GM18873 (cell line): ENCODE measurements at regions not wholly inside any gene's neighbourhood (a gene's known extent, or its start where the extent isn't known, plus 50 kb on each side); places are given as distances from the start of the nearest gene placed in this dataset.

Experiments used
- ATAC-seq: cut with Tn5 transposase; IDR thresholded peaks from one replicate; pipeline ENCODE4 v1.9.1; 2021; ENCODE audit warnings: mild to moderate bottlenecking, moderate library complexity, moderate number of reproducible peaks; ENCODE audit not compliant: unreplicated experiment, low FRiP score

- no peak for ATAC-seq
Measured at GRCh38 chr10:84991301-84991700, 662.9 kb downstream of the CCSER2 start.

GRCh38 chr10:84993251-84994035 is 665.1 kb downstream of the CCSER2 start:
- no peak for ATAC-seq

DNA sequence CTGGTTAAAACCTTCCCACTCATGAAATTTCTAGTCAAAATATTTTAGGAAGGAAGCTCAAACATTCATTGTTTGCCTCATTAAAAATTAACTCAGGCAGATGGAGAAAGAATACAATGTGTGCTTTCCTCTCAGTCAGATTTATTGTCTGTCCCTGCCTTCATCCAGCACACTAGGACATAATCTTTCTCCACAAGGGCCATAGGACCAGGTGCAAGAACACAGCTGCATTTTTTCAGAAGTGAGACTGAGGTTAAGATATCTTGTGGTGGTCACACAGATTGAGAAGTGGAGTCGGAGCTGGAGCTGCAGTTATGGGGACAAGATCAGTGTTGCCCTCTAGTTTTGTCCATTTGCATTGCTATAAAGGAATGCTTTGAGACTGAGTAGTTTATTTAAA is 666.3 kb downstream of the CCSER2 start:
- ATAC-seq: no peak

DNA sequence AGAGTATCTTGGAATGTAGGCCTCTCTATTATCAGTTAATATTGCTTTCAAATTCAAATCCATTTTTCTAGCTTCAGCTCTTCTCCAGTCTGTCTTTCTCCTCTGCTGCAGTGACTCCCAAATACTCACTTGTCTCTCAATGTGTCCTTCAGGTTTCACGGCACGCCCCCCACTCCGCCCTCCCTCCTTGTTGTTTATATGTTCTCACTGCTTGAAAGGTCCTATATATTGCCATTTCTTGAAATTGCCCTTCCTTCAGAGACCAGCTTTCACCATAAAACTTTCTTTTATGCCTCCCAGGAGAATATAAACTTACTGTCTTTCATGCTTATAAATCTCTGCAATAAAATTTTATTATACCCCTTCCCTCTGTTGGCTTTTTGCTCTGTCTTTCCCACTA is 668.2 kb downstream of the CCSER2 start:
- ATAC-seq: no peak

DNA sequence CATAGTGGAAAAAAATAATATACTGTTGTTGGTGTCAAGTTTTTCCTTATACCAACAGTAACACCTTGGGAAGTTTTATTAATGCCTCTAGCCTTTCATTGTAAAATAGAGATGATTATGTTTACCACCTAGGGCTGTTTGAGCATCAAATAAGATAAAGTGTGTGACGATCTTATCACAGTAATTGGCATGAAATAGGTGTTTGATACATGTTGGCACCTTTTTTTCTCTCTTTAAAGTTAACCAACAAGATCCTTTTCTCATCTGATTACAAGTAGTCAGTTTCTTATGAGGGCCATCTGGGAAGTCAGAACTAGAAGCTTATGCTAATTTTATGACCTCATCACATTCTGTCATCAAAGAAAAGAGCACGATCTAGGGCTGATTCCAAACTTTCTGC is 669.5 kb downstream of the CCSER2 start:
- ATAC-seq: no peak

- no peak for ATAC-seq
Measured at GRCh38 chr10:84999929-85000328, 671.5 kb downstream of the CCSER2 start.

DNA sequence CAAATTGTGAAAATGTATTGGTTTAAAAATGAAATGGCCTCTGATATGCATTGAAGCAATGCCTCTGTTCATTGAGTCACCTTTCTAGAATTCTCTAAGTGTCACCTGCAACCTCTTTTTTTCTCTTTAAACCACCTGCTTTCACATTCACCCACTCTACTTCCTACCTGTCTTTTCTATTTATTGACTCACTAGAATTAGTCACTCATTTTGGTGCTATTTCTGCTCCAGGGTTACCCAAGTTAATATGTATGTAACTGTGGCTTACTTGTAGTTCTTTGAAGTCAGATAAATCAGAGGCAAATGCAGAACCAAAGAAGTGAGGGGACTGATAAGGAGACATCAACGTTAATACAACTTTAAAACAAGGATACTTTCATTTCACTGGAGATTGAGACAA is 674.7 kb downstream of the CCSER2 start:
- ATAC-seq: peak; percentile 63

GRCh38 chr10:85008488-85009184 is 680.2 kb downstream of the CCSER2 start:
- ATAC-seq: no peak

GRCh38 chr10:85012305-85012704 is 683.9 kb downstream of the CCSER2 start:
- no peak for ATAC-seq

- no peak for ATAC-seq
Measured at GRCh38 chr10:85026878-85027467, 698.6 kb downstream of the CCSER2 start.

- no peak for ATAC-seq
Measured at GRCh38 chr10:85032981-85033380, 704.6 kb downstream of the CCSER2 start.

GRCh38 chr10:85036661-85037060 is 708.3 kb downstream of the CCSER2 start:
- no peak for ATAC-seq

DNA sequence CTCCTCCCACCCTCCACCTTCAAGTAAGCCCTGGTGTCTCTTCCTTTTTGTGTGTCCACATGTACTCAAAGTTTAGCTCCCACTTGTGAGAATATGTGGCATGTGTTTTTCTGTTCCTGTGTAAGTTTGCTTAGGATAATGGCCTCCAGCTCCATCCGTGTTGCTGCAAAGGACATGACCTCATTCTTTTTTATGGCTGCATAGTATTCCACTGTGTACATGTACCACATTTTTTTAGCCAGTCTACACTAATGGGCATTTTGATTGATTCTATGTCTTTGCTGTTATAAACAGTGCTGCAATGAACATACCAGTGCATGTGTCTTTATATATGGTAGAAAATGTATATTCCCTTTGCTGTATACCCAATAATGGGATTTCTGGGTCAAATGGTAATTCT is 710.9 kb downstream of the CCSER2 start:
- no peak for ATAC-seq

DNA sequence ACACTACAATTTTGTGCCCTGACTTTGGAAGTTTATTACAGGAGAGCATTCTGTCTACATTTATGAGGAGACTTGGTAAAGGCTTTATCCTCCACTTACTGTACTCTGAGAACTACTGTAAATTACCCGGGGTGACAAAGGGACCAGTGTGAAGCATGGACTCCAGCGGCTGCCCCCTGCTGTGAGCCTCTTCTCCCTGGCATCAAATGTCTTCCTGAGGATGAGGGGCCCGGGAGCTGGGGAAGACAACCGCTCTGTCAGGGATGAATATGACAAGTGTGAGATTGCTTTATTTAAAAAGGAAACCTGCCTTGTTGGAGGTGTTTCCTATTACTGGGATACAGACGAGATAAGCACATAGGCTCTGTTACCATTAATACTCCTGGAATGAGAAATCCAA is 714.8 kb downstream of the CCSER2 start:
- ATAC-seq: no peak

DNA sequence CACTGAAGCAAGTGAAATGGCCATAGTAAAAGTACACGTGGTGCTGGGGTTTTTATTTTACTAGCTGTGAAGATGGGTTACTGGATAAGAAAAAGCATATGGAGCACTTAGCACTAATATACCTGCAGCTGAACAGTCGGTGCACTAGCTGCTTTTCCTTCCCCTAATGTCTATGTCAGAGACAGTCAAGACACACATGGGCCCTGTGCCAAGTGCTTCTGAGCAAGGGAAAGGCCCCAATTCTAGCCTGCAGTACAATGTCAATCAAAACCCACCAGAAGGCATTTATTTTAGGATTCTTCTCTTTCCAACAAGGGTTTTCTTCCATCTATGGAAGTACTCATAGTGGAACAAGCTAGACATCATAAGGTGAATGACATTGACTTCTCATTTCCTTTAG is 716.7 kb downstream of the CCSER2 start:
- ATAC-seq: no peak

DNA sequence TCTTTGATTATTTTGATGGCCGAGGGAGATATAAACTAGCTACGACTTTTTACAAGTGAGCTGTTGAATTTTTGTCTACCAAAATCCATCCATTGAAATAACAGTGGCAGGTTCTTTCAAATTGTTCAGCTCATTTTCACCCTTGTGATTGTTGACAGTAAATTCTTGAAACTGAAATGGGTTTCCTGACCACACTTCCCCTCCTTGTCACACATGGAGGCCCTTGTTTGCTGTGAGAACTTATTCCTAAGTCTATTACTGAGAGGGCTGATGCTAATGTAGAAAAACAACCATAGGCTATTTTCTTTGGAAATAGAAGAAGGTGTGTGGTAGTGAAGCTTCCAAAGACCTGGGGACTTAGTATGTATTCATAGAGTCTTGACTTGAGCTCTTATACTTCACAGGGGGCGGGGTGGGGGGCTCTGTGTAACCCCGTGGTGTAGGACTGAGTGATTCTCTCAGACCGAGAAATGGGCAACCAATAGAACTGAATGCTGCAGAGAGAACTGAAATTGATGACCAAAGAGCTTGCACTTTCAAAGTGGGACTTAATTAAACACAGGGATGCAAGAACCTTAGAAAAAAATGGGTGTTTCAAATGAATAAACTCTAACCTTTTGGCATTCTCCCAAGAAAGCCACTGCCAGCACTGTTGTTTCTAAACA is 718.9 kb downstream of the CCSER2 start:
- ATAC-seq: no peak

- no peak for ATAC-seq
Measured at GRCh38 chr10:85047979-85048378, 719.6 kb downstream of the CCSER2 start.

GRCh38 chr10:85048644-85049043 is 720.3 kb downstream of the CCSER2 start:
- no peak for ATAC-seq

DNA sequence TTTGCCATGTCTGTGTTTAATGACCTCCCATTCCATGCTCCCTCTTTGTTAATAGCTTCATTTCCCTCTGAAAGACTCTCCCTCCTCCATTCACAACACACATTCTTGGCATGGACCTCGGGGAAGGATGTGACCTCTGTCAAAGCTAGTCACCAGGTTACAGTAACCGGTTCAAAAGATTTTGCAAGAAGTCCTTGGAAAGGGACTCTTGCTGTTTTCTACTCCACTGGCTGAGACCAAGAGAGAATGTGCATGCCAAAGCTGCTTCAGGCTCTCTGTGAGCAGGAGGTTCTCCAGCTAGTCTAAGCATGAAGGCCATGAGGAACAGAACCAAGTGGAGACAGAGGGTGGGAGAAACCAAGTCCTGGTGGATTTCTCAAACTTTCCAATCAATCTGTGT is 732.6 kb downstream of the CCSER2 start:
- ATAC-seq: no peak

DNA sequence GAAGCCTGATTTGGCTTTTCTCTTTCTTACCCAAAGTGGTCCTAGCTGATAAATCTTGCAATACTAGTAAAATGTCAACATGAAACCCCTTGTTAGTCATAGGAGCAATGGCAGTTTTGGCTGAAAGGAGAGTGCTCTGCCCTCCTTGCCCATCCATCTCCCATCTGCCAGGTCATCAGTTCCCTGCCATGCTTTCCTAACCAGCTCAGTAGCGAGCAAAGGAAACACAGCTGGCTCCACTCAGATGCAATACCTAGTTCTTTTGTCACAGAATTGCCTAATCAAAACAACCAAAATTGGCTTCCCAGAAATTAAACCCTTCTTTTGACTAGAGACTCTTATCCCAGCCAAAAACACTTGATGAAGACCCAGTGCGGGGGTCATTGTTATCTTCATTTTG is 733.0 kb downstream of the CCSER2 start:
- no peak for ATAC-seq

- ATAC-seq: no peak
Measured at GRCh38 chr10:85067955-85068354, 739.6 kb downstream of the CCSER2 start.
